ENCODE measurements at regions not wholly inside any gene's neighbourhood (a gene's known extent, or its start where the extent isn't known, plus 50 kb on each side); places are given as distances from the start of the nearest gene placed in this dataset.

GRCh38 chr15:60255390-60255789 lies 142.4 kb downstream of the ANXA2 start:
- TF ChIP-seq CTCF (IDR thresholded peaks at IDR 0.05) (no peak), EZH2 (IDR thresholded peaks at IDR 0.05) (no peak), EZH2phosphoT487 (IDR thresholded peaks at IDR 0.05) (no peak)

All from neural progenitor cell (in vitro differentiated cells).